GM18868 (cell line): ENCODE measurements at regions not wholly inside any gene's neighbourhood (a gene's known extent, or its start where the extent isn't known, plus 50 kb on each side); places are given as distances from the start of the nearest gene placed in this dataset.
"Not testable (repeated sequence)": the region's sequence is repeated elsewhere in the genome, so short reads cannot be mapped to it uniquely, and the experiment has no call there.

ENCODE experiments used
- ATAC-seq: cut with Tn5 transposase; IDR thresholded peaks from one replicate; pipeline ENCODE4 v1.9.1; 2021; ENCODE audit warnings: mild to moderate bottlenecking, moderate library complexity; ENCODE audit not compliant: unreplicated experiment

DNA sequence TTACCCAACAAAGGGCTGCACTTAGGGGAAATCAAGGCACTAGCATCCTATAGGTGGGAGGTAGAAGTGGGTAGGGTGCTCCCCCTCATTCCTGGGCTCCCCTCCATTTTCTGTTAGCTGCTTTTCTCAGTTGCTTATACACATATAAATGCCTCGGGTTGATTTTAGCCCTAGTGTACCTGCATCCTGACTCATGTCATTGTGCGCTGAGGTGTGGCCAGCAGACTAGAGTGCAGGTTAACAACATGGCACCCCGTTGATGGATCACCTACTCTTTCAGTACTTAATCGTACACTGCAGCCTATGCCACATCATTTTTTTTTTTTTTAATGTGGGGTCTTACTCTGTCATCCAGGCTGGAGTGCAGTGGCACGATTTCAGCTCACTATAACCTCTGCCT lies 144.0 kb upstream of the ITGB1 start:
- ATAC-seq: no peak

DNA sequence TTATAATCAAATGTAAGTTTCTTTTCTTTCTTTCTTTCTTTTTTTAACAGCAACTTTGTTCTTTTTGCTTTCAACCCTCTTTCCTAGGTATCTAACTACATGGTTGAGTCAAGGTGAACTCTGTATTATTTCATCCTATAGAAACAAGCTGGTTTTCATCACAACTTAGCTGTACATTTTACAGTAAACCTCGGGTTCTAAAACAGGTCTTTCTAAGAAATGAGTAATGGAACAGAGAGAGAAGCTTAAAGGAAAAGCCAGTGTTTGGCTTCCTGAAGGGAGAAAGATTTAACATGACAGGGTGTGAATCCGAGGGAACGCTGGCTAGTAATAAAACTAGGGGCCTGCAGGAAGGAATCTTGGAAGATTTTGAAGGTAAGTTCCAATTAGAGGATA lies 143.4 kb upstream of the ITGB1 start:
- no peak for ATAC-seq

DNA sequence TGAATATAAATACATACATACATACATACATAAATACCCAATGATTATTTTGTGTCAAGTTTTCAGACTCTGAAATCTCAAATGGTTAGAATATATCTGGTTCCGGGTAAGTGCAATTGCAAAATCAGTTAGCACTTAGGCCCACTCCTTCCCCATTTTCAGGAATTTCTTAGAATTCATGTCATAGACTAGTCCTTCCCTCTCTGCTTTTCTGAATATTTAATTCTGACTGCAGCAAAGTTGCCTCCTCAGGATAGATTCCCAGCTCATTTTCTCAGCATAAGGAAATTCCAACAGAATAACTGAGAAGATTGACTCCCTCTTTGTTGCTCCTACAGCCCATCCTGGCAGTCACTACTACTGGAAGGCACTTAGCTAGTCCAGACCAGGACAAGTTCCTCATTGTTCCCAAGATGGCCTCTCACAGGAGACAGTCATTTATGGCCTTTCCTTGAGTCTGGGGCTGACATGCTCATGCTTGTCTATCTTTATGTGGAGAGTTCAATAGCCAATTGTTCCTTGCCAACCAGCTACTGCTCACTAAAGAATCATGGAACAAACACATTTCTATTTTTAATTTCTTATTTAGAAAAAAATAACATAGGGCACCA lies 142.9 kb upstream of the ITGB1 start:
- no peak for ATAC-seq

DNA sequence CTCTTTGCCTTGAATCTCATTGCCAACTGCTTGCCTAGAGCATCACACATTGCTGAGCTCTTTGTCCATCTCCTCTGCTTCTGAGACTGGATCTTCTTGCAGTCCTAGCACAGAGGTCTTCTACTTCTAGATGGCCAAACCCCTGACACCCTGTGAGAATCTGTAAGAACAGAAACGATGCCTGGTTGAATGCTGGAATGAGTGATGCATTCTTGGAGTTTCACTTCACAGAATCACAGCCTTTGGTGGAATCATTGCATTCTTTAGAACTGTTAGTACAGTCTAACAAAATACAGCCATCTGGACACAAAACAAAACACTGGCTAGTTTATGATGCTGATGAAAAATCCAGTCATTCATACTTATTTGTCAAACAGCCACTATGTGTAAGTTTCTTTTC lies 141.7 kb upstream of the ITGB1 start:
- no peak for ATAC-seq

DNA sequence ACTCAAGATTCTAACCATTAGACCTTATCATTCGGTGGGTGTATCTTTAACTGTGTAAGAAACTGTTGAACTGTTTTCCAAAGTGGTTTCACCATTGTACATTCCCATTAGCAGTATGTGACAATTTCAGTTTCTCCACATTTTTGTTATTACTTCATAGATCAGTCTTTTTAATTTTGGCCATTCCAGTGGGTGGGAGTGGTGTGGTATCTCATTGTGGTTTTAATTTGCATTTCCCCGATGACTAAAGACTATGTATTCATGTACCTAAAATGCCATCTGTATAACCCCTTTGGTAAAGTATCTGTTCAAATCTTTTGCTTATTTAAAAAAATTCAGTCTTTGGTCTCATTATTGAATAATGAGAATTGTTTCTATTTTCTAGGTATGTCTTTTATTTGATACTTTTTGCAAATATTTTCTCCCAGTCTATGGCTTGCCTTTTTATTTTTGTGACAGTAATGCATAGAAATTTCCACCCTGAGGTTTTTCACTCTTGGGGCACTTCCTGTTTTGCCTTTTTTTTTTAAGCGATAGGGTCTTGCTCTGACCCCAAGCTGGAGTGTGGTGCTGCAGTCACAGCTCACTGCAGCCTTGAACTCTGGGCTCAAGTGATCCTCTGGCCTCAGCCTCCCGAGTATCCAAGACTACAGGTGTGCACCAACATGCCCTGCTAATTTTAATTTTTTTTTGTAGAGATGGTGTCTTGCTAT lies 141.1 kb upstream of the ITGB1 start:
- no peak for ATAC-seq

DNA sequence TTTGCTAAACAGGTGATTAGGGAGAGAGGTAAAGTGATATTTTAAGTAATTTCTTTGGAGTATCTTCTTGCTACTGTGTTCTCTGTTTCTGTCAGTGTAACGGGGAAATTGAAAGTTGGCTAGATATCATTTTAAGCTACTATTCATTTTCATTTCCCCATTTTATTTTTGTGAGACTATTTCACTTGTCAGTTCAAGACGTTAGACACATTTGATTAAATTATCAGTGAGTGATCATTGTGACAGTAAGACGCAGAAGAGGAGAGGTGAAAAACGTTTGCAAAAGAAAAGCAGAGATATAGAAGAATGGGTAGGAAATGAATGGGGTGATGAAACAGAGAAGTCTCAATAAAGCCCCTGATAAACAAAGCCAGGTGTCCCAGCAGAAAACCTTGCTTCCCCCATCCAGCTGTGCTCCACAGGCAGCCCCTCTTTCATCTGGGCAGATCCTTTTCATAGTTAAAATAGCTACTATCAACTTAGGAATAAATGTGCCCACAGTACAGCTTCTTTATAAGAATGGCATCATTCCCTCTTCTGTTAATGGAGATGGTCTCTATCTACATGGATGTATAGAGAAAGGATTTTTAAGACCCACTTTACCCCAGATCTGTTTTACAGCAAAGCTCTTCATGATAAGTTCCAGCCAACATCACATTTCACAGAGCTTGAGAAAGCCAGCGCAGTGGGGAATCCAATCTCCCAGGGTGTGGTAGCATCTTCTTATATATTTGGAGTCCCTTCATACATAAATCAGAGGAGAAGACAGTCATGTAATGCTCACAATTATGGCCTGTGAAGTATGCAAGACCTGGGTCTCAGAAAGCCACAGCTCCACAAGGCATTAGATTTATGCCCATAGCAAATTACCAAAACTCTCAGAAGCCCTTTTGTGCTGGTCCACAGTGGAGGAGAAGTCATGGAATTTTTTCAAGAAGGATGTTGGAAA lies 138.1 kb upstream of the ITGB1 start:
- ATAC-seq: peak; percentile 75

DNA sequence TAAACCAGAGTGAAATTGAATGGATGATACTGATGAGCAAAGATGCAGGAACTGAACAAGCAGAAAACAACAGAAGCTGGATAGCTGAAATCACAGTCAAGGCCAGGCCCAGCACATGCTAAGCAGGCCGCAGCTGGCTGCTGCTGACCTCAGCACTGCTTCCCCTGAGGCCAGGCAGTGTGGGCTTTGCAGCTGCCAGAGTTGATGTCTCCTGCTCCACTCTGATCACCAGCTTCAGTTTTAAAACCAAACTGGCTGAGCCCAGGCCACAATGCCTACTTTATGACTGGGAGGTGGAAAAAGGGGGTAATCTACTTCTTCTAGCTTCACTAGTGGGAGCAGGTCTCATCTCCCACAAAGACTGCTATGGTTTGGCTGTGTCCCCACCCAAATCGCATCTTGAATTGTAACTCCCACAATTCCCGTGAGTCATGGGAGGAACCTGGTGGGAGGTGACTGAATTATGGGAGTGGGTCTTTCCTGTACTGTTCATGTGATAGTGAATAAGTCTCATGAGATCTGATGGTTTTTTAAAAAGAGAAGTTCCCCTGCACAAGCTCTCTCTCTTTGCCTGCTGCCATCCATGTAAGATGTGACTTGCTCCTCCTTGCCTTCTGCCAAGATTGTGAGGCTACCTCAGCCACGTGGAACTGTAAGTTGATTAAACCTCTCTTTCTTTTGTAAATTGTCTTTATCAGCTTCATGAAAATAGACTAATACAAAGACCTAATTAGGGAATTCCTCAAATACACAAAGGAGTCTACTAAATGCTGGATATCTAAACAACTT lies 136.4 kb upstream of the ITGB1 start:
- ATAC-seq: no peak

DNA sequence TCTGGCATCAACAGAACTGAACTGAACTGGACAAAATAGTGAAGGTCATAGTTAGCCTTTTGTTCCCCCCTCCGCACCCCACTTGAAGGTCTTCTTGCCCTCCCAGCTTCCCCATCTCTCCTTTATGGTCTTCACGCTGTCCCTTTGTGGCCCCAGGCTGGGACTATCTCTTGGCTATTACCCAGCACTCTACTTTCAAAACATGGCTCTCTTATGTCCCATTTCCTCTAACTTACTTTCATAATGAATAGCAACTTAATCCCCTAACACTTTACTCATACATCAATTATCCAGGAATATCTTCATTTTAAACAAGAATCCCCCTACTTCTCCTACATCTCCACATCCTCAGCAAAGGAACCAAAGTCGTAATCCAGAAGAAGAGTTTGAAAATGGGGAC lies 135.3 kb upstream of the ITGB1 start:
- peak; percentile 67 for ATAC-seq

DNA sequence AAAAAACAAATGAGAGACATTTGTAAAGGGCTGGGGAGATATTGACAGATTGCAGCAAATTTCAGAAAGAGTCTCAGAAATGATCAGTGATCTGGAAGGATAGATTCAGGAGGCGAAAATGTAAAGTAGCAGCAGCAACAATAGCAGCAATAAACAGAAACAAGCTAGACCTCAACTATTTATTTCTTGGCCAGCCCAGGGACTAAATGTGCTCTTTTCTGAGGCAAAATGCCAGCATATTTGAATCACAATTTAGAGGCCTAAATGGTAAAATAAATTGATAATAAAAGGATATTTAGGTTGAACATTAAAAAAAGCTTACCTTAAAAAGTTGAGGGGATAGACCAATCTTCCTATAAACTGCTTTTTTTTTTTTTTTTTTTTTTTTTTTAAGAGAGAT lies 134.6 kb upstream of the ITGB1 start:
- ATAC-seq: no peak

DNA sequence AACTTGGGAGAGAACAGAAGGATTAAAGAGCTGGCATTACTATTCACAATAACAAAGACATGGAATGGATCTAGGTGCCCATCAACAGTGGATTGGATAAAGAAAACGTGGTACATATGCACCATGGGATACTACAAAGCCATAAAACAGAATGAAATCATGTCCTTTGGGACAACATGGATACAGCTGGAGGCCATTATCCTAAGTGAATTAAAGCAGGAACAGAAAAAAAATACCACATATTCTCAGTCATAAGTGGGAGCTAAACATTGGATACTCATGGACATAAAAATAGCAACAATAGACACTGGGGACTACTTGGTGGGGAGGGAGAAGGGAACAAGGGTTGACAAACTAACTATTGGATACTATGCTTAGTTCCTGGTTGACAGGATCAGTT lies 133.2 kb upstream of the ITGB1 start:
- no peak for ATAC-seq

DNA sequence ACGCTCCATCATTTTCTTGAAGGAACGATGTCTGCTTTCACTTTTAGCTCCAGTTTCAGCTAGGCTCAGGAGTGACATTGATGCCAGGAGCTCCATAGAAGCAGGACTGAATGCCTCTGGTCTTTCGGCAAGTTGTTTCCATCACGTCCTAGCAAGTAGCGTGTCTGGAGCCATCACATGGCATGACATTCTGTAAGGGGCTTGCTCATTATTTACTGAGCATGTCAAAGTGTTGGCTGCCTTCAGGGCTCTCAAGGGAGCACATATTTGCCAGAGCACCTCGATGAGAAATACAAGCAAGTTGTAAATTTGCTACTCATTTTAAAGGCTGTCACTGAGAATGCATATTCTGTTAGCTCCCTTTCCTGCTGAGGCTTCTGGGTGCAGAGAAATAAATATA lies 131.0 kb upstream of the ITGB1 start:
- no peak for ATAC-seq

DNA sequence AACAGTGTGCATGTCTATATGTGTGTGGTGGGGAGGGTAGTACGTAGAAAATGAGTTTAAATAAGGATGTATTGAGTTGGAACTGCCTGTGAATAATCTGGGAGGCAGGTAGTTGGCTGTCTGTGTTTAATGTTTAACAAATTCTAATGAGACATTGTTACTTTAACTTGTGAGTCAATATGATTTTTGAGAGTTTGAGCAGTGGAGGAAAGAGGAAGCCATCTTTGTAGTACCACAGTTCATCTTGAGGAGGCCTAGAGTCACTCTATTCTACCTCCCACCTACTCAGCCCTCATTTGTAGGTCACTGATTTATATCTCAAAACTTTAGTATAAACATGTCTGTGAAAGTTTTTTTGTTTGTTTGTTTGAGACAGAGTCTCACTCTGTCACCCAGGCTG lies 129.9 kb upstream of the ITGB1 start:
- ATAC-seq: no peak

DNA sequence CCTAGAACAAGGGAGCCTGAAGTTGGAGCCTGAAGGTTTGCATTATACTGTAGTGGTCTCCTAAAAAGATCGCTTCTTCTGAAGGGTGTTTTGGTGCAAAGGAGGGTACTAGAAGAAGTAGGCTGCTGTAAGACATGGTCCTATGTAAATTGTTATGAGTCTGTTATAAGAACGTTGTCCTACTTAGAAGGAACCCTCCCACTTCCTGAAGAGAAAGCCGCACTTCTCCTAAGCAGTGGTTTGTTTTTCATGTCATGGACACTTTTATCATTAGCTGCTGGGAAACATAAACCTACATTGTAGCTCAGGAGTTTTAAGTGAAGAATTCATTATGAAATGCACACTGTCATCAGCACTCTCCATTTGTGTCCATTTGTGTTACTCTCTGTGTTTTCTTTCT lies 129.1 kb upstream of the ITGB1 start:
- ATAC-seq: no peak

DNA sequence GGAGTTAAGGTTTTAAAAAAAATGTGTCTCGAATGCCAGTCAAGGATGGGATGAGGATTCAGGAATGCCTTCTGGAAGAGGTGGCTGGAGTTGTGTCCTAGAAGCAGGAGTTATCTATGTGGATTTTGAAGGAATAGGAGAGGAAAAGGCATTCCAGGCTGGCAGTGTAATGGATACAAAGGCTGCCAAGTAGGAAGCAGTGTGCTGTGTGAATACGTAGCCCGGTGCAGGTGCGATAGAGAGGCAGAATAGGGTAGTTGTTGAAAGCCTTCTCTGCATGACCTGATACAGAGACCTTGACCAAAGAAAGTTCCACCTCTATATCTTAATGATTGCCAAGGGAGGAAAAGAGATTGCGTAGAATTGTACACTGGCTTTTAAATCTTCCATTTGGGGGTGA lies 128.1 kb upstream of the ITGB1 start:
- ATAC-seq: no peak

DNA sequence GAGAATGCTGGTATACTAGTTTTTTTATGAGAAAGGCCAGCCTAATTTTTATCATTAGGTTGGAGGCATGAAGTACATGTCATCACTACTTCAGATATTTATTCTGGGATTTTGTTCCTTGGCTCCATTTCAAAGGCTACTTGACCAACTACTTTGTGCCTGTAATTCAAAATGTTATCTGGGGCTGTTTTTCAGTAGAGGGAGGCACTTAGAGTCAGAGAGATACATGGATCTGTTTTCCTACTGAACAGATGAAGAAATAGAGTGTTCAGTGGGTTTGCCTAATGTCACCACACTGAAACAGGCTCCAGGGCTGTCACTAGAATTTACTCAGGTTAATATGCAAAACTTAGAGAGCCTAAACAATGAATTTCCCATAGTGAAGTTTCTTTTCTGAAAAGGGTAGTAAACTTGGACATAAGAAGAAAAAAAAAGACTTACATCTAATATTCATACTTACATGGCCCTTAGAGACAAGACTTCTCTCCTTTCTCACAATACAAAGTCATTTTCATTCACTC lies 127.3 kb upstream of the ITGB1 start:
- ATAC-seq: no peak

DNA sequence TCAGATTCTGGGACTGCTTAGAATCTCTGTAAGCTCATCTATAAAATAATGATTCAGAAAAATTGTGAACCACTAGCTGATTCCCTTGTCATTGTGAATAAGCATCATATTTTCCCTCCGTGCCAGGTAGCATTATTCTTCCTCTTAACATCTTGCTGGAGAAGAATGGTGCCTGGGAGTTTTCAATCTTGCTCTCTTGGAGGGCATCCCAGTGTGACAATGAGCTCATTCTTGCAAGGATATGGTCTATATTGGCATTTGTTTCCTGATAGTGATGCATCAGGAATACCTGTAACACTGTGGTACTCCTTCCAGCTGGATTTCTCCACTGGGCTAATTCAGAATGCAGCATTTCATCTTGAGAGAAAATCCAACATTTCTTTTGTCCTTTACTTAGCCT lies 126.4 kb upstream of the ITGB1 start:
- ATAC-seq: no peak

DNA sequence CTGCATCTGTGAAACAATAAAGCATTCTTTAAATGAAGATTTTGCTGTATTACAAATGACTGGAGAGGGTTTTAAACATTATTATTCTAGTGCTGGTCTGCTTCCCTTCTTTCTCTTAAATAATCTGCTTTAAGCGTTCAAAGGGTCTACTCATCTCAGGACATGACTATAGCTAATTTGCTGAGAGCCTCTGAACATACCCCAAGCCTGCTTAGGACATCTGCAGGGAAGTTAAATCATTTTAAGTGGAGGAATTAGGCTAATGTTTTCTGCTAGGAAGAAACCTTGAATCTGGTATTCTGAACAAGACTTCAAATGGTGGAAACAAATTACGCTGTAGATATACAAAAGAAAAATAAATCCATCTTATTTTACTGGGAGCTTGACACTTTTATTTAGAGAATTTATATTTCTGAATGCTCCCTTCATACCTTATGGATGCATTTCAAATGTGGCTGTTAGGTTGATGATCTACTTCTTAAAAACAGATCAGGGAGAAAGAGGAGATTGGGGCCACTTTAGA lies 124.4 kb upstream of the ITGB1 start:
- no peak for ATAC-seq

DNA sequence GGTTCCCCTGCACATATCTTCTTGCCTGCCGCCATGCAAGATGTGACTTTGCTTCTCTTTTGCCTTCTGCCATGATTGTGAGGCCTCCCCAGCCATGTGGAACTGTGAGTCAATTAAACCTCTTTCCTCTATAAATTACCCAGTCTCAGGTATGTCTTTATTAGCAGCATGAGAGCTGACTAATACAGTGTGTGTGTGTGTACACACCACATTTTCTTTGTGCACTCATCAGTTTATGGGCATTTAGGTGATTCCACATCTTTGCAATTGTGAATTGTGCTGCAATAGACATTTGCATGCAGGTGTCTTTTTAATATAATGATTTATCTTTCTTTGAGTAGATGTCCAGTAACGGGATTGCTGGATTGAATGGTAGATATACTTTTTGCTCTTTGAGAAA lies 122.4 kb upstream of the ITGB1 start:
- ATAC-seq: not testable (repeated sequence)

DNA sequence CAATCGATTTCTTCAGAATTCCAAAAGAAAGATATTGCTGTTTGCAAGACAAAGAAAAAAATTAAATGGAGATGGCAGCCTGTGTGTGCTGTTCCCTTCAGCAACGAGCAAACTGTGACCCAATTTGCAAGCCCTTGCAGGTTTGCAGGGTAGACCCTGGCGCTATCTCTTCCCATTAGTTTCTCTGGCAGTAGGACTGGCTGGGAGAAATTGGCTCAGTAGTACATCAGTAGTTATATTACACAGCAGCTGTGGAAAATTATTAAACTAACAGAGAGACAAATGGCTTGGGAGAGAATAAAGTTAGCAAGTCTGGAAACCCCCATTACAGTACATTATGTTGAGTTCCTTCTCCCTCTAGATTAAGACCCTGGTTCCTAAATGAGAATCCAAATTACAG lies 116.4 kb upstream of the ITGB1 start:
- ATAC-seq: no peak

DNA sequence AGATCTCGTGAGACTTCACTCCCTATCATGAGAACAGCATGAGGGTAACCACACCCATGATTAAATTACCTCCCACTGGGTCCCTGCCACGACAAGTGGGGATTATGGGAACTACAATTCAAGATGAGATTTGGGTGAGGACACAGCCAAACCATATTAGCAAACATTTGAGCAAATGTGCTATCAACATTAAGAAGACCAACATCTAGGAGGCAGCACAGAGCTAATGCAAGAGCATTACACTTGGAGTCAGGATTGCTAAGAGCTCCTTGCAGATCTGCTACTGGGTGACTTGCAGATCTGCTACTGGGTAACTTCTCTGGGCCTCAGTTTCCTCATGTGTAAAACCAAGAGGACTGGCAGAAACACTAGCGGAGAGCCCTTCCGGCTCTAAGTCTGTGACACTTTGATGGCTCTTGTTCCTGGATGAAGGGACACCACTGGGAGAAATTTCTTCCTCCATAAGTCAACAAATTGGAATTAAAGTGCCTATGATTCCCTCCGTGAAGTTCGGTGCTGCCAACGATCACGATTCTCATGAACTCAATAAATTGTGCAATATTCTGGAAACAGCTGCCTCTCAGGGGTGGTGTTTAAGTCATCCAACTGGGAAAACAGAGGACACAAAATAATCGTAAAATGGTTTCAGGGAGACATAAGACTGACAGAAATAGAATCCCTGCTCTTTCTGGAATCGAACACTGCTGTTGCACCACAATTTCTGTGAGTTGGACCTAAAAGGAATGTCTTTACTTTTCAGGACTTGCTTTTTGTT lies 115.8 kb upstream of the ITGB1 start:
- ATAC-seq: no peak
